Spinal cord (tissue), 10 donors: ENCODE measurements at regions not wholly inside any gene's neighbourhood (a gene's known extent, or its start where the extent isn't known, plus 50 kb on each side); places are given as distances from the start of the nearest gene placed in this dataset.

ENCODE experiments used
- DNase-seq, 6 donors: peaks; one replicate each; pipeline versions ENCODE4 v3.0.0 to v3.0.0-alpha.2; 2013 to 2015; ENCODE audit warnings: low spot score in 6 of 6, low read depth in 4 of 6
- H3K27ac ChIP-seq: one replicate; pipeline ENCODE4 v1.5.1; 2013; ENCODE audit warnings: low read depth, low read length, control low read depth
- H3K27me3 ChIP-seq: one replicate; pipeline ENCODE4 v1.6.1; 2013; ENCODE audit warnings: low read length; ENCODE audit not compliant: control insufficient read depth, insufficient read depth
- H3K36me3 ChIP-seq: one replicate; pipeline ENCODE4 v1.6.1; 2013; ENCODE audit warnings: low read length; ENCODE audit not compliant: control insufficient read depth, insufficient read depth
- H3K4me1 ChIP-seq: one replicate; pipeline ENCODE4 v1.6.1; 2013; ENCODE audit warnings: low read length; ENCODE audit not compliant: control insufficient read depth, insufficient read depth
- H3K4me3 ChIP-seq: one replicate; pipeline ENCODE4 v1.5.1; 2013; ENCODE audit warnings: low read depth, low read length, control low read depth
- H3K9me3 ChIP-seq: one replicate; pipeline ENCODE4 v1.6.1; 2013; ENCODE audit warnings: low read length; ENCODE audit not compliant: control insufficient read depth, insufficient read depth
- WGBS: methylation state at CpG from one replicate; pipeline ENCODE4 v1.1.5; 2013; ENCODE audit warnings: missing lambda C conversion rate; ENCODE audit not compliant: insufficient coverage; 5-methylcytosine and 5-hydroxymethylcytosine counted together
- small RNA-seq: library from RNA; depleted of rRNA; stranded (forward); fragments of <200 nt; gene quantifications from one replicate; pipeline ENCODE3, GENCODE V24; 2014; ENCODE audit warnings: low replicate concordance
- donor health status: healthy.

DNA sequence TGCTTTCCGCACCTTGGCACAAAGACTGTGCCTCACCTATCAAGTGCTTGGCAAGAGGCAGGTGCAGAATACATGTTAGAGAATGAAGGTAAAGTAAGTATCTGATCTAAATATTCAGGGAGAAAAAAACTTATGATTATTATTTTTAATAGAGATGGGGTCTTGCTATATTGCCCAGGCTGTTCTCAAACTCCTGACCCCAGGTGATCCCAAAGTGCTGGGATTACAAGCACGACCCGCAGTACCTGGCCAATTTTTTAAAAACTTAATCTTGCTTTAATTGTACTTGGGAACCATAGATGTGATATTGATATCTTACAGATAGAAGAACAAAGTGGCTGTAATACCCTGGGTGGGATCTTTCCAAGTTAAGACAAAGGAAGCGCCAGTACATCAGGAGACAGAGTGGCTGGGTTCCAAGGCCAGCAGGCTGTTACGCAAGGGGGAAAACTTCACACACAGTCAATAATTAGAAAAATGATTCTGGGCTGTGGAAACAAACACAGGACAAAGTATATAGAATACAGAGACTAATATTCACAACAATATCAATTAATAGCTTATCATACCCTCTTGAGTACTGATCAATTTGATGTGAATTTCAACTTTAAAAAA is 58.6 kb upstream of the ATP1A1 start:
- H3K27me3 ChIP-seq: no peaks in the 10 kb centered on the region
- H3K4me3 ChIP-seq: no peak overlapping the region
- no CpG with 5 or more reads among the region's 5 CpGs for WGBS
- no peak for DNase-seq
- no peaks in the 10 kb centered on the region for H3K9me3 ChIP-seq
- H3K36me3 ChIP-seq: no peaks in the 10 kb centered on the region
- no peak overlapping the region for H3K27ac ChIP-seq
- H3K4me1 ChIP-seq: peaks cover 14% of the 10 kb centered on the region

DNA sequence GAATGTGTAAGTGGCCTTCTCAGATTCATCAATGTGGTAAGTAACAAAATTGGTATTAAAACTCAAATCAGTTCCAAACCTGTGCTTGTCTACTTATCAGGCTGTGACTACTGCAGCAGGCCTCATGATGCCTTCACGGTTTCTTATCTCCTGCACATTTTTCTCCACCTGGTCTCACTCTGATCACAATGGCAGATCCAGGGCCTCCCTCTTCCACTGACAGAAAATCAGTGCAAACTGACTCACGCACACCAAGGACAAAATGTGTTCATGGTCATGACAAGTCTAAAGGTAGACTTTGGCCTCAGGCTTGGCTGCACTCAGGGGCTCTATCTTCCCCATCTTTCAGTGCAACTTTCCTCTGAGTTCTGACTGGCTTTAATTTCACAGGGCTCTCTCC is 56.7 kb upstream of the ATP1A1 start:
- Histone ChIP-seq H3K27ac (no peak overlapping the region), H3K9me3 (no peaks in the 10 kb centered on the region), H3K27me3 (no peaks in the 10 kb centered on the region), H3K36me3 (no peaks in the 10 kb centered on the region), H3K4me3 (no peak overlapping the region), H3K4me1 (peaks cover 14% of the 10 kb centered on the region)
- DNase-seq: no peak
- WGBS: 95% methylated on average over 2 of the region's 2 CpGs

DNA sequence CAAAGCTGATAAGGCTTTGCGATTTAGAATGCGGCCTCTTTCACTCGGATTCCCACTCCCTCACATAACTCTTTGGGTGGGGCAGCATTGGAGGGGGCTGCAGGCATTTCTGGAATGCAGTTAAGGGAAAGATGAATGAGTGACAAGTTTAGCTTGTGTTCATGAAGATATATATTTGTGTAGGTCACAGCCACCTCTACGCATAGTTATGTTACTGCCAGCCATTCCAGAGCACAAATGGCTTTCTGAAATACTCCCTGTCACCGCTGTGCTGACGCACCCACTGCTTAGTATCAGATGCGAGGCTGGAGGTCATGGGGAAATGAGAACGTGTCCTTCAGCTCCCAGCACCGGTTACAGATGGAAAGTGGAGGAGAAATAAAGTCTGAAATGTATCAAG is 54.1 kb upstream of the ATP1A1 start:
- Histone ChIP-seq H3K4me3 (no peak overlapping the region), H3K4me1 (no peaks in the 10 kb centered on the region), H3K9me3 (no peaks in the 10 kb centered on the region), H3K27ac (no peak overlapping the region), H3K36me3 (no peaks in the 10 kb centered on the region), H3K27me3 (no peaks in the 10 kb centered on the region)
- 72% methylated on average over 3 of the region's 9 CpGs for WGBS
- peak in 1 of 6 donors; percentile 56 for DNase-seq

DNA sequence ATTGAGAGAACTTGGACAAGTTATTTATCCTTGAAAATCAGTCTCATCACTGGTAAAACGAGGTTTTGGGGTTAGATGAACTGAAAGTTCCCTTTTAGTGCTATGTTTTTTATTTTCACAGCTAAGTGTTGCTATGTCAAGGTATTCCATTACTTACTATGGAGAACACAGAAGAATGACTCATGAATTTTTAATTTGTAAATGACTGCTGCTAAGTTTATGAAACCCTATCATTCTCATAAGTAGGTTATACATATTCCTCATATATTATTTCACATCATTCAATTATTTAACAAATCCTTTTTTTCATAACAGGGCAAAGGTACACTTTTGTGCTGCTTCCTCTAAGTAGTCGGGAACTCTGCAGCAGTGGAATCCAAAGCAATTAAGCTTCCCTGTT is 52.2 kb upstream of the ATP1A1 start:
- no CpG with 5 or more reads among the region's 2 CpGs for WGBS
- H3K36me3 ChIP-seq: no peaks in the 10 kb centered on the region
- H3K4me3 ChIP-seq: no peak overlapping the region
- DNase-seq: no peak
- no peaks in the 10 kb centered on the region for H3K4me1 ChIP-seq
- no peak overlapping the region for H3K27ac ChIP-seq
- no peaks in the 10 kb centered on the region for H3K9me3 ChIP-seq
- H3K27me3 ChIP-seq: no peaks in the 10 kb centered on the region

DNA sequence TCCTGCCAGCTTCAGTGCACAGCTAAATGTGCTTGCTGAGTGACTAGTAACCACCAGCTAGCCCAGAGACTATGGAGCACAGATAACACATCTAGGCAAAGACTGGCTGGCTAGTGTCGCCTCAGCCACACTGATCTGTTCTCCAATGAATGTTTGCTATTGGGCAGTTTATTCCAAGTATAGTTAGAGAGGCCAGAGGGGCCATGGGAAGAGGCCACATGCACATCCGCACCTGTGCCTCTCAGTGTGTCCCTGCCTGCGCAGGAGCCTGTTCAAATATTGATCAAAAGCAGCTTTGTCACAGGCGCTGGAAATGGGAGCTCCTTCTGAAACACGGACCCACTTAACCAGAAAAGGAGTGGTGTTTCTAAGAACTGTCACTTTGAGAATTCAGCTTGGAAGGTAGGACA is 51.3 kb upstream of the ATP1A1 start:
- Histone ChIP-seq H3K27ac (no peak overlapping the region), H3K4me1 (no peaks in the 10 kb centered on the region), H3K27me3 (no peaks in the 10 kb centered on the region), H3K4me3 (no peak overlapping the region), H3K36me3 (no peaks in the 10 kb centered on the region), H3K9me3 (no peaks in the 10 kb centered on the region)
- 87% methylated on average over 3 of the region's 5 CpGs for WGBS
- DNase-seq: no peak

DNA sequence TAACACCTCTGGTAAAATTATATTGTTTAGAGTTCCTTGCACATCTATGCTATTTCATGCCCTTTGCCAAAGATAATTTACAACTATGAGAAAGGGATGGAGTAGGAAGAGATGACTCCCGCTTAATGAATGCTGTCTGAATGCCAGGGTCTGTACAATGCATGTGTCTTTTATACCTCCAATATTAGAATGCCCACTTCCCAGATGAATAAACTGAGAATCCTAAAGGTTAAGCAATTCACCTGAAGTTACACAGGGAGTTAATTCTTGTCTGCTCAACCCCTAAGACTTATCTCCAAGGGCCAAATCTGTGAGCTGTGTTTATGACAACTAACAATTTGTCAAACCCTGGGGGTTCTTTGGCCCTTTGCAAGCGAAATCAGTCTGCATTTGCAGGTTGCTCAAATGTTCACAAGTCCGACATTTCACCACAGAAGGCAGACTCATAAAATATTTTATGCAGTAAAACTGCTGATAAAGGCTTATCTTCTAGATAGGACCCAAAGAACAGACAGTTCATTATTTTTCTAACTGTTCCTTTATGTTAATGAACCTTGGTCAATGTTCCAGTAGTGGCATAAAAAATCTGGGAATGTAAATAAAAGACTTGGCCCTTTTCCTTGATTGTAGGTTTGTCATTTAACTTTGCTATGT is 50.2 kb upstream of the ATP1A1 start:
- no peaks in the 10 kb centered on the region for H3K4me1 ChIP-seq
- H3K4me3 ChIP-seq: no peak overlapping the region
- WGBS: 100% methylated on average over 1 of the region's 3 CpGs
- no peak overlapping the region for H3K27ac ChIP-seq
- no peaks in the 10 kb centered on the region for H3K9me3 ChIP-seq
- H3K36me3 ChIP-seq: no peaks in the 10 kb centered on the region
- no peak for DNase-seq
- no peaks in the 10 kb centered on the region for H3K27me3 ChIP-seq

Small RNAs in the stretch of these regions (small RNA-seq; reads per million reads assigned to genes)
- 0.06 reads per million for gene RF00012
